ENCODE measurements at regions not wholly inside any gene's neighbourhood (a gene's known extent, or its start where the extent isn't known, plus 50 kb on each side); places are given as distances from the start of the nearest gene placed in this dataset.
A peak's percentile ranks its signal among the peaks of the same experiment; 100 is the strongest.

DNA sequence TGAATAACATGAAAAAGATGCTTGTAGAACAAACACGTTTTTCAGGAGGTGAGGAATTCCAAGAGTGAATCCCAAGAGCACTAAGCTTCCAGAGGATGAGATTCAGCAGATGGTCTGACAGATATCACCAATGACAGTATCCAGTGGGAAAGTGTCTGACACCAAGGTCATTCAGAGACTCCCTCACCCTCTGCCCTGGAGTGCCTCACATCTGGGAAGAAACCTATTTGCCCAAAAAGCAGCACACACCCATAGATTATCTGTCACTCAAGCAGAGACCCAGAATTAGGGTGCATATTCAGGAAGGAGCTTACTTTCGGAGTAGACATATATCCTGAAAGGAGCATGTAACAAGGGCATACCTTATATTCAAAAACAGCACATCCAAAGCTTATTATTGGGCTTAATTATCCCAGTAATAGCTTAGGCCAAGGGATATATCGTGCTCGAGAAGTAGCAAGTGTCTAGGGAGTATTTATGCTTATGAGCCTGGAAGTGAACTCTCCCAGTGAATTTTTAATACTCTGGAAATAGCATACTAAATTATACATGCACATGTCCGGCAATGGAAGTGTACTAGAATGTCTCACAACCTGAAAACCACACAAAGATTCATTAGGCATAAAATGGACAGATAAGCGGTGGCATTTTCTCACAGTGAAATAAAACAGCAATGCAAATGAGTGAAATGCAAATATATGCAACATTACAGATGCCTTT, 998.1 kb upstream of the TMEM132C start:
- no peak for DNase-seq (ENCODE audit: low spot score)

DNA sequence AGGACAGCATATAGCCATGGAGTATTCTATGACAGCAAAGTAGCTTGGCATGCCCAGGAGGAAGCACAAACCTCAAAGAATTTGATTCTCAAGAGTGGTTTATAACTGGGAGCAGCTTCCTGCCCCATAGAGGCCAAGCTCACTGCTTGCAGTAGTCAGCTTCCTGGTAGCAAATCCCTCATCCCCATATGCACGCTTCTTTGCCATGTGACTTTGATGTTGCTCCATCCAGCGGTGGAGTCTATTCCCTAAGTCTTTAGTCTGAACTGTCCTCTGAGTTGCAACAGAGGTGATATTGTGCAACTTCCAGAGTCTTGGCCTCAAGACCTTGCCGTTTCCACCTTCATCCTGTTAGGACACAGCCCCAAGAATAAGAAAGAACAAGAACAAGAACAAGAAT, 996.8 kb upstream of the TMEM132C start:
- DNase-seq (ENCODE audit: low spot score): no peak

DNA sequence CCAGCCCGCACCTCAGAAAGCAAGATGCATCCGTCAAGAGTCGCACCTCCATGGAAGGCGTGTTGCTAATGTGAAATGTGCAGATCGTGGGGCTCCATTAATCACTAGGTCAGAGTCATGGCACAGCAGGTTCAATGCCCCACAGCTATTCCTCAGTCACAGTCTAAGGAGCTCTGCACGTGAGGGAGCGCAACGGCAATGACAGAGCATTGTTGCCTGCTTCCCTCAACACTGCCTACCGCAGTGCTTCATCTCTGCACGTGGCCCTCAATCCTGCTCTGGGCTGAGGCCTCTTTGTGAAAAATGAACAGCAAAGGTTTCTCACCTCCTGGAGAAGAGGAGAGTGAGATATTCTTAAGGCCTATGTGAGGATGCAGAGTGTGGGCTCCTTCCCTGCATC, 995.2 kb upstream of the TMEM132C start:
- DNase-seq (ENCODE audit: low spot score): no peak

DNA sequence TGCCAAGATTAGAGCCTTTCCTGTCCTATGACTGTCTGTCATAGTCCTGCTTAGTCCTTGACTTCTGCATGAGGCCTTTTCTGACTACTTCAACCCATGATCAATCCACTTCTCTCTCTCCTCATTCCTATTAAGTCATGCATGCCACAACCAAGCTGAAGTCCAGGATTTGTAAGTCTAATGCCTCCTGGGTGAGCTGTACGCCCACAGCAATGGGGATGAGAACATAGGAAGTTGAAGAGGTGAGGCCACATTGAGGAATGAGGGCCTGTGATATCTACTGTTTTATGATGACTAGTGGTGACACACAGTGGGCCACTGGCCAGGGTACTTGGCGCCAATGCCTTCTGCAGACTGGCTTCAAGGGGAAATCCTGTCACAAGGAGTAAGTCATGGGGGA, 994.1 kb upstream of the TMEM132C start:
- no peak for DNase-seq (ENCODE audit: low spot score)

DNA sequence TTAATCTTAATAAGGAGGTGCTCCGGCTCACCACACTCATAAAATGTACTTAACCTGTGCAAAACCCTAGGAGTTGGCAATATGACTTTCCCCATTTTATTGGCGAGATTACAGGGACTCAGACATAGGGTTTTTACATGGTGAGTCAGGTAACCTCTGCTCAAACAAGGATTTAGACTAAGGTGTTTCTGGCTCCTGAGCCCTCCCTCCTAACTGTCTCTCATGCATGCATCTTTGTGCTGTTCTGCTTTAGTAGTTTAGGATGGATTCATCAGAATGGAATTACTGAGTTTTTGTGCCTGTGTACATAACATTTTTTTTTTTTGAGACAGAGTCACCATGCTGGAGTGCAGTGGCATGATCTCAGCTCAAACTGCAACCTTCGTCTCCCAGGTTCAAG, 993.3 kb upstream of the TMEM132C start:
- no peak for DNase-seq (ENCODE audit: low spot score)

DNA sequence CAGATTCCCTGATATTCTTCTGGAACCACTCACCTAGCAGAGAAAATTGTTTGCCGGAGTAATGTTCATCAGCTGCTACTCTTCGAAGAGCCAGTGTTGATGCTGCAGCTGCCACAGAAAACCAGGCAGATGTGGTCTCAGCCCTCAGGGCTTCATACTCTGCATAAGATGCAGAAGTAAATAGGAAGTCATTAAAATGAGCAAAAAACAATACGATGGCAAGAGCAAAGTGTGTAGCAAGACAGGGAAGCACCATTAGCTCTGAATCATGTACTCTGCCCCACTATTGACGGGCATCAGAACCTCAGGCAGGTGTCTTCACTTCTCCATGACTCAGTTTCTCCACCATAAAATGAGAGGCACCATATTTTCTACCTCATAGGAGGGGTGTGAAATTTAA, 991.6 kb upstream of the TMEM132C start:
- DNase-seq (ENCODE audit: low spot score): no peak

DNA sequence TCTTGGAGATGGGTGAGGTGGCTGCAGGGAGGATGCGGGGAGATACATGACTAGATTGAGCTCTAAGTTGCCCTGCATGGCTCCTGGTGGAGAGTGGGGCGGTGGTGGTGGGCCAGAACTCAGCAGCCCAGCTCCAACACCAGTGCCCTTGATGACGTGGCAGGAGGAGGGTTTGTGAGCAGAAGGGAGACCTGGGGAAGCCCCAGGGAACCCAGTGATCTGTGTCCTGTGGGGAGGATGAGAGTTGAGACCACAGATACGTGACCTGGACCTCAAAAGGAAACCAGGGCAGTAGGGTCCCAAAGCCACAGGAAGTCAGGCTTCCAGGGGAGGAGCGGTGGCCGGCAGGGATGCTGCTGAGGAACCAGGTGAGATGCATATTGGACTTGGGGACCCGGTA, 989.1 kb upstream of the TMEM132C start:
- DNase-seq (ENCODE audit: low spot score): no peak

DNA sequence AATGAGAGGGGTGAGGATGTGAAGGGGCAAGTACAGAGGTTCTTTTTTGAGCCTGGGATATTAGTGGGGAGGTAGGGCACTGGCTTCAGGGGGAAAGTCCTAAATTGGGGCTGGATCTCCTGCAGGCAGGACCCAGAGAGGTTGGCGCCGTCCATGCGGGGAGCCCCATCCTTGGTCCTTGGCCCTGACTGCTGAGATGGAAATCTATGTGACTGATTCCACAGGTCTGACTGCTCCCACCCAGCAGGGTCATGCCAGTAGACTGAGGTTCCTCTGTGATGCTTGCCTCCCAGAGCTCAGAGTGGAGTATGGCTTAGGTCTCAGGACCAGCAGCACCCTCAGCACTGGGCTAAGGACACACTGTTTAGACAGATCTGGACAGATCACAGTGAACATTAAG, 988.6 kb upstream of the TMEM132C start:
- no peak for DNase-seq (ENCODE audit: low spot score)

DNA sequence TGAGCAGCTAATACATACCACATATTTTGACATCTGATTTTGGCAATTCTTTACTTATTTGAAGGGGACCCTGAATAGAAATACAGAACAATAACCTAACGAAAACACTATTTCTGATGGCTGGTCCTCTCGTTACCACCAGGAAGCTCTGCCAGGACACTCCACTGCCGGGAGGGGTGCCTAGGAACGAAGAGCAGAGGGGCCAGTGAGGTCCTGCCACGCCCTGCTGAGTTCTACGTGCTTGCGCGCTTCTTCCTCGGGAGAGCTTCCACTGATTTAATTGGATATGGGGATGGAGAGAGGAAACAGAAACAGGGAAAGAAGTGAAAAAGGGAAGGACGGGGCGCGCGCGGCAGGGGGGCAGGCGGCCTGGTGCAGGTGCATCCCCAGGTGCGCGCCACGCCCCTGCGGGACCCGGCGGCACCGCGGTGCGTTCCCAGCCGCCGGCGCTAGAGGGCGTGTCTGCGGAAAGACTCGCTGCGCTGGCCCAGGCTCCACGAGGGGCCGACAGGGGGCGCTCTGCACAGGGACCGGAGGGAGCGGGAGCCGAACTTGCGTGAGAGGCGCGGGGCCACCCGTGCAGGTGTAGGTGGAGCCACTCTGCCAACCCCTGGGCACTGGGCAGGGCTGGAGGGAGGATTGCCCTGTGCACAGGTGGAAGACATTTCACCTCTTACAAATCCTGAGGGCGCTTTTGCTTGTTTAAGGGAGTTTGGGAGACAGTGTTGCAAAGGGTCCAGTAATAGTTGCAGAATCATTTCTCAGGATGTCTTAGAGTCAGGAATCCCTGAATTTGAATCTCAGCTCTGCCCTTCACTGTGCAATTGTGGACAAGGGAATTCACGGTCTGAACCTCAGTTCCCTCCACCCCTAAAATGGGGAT, 986.3 kb upstream of the TMEM132C start:
- peak; percentile 13 for DNase-seq (ENCODE audit: low spot score)

DNA sequence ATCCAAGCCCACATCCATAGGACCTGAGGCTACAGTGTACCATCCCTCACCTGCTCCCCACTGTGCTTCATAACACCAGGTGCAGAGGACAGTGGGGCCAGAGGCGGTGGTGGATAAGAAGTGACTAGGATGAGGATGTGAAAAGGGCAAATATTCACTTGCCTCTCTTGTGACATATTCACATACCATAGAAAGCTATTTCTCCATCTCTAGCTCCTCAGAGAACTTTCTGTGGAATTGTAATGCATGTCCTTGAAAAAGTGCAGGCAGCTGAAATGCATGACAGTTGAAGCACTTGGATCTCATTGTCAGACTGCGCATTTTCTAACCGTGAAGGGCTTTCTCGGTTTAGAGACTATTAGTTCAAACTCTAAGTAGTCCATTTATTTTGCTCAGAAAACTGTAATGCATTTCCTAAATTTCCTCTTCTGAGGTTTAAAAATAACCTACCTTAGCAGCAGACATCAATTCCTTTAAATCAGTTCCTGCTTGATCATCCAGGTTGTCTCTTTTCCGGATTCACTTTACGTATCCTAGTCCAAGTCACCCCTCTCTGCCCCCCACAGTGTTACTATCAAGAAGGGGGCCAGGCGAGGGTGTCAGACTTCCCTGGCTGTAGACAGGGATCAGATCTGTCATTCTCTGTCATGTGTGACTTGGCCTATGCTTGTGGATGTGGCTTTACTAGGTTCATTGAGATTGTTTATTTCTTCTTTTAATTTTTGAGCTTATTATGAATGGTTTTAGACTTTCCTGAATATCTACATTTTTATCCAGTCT, 984.0 kb upstream of the TMEM132C start:
- DNase-seq (ENCODE audit: low spot score): no peak

DNA sequence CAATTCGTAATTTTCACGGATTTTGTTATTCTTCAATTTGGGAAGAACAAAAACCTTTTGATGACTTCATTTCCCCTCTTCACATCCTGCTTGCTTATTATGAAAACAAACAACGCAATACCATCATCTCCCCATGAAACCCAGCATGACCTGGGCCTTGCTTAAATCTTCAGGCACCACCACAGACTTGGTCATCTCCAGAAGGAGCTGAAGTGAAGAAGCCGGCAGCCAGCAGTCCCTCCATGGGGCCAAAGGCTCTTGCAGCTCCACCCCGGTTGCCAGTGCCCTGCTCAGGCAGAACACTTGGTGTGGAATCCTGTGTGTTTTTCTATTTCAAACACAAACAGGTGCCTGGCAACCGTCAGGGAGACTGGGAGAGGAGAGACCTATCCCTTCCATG, 982.9 kb upstream of the TMEM132C start:
- no peak for DNase-seq (ENCODE audit: low spot score)

DNA sequence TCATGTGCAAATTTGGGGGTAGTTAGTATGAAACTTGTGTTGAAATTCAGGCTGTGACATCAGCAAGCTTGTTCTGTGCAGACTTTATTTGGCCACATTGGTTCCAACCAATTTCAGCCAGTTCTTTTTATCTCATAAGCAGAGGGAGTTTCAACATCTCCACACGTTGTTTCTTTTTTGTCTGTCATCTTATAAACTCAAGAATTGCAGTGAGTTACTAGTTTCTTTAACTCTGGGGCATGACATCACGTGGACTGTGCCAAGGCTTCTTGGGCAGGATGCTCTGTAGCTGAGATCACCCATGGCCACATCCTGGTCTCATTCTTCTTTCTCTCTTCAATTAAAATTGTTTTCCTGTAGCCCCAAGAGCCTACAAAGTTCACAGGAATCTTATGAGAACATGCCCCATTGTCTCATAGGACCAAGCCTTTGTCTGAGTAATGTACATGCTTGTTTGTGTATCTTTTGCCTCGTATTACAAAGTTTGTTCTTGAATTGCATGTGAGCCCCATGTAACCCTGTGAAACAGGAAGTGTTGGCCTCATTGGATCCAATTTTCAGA, 982.0 kb upstream of the TMEM132C start:
- no peak for DNase-seq (ENCODE audit: low spot score)

DNA sequence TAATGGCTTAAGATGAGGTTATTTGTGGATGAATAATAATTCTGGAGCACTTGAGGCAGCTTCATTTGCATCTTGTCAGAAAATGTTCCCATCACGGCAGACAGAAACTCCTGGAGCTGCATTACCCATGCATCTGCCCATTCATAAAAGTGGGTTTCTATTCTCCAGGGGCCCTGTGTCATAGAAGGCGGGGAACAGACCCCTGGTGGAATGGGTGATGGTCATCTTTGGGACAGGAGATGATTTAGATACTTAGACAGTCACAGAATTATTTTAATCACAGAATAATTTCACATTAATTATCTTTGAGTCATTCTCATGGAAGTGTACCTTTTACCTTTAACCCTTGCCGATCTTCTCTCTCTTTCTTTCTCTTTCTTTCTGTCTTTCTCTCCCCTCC, 980.7 kb upstream of the TMEM132C start:
- no peak for DNase-seq (ENCODE audit: low spot score)

DNA sequence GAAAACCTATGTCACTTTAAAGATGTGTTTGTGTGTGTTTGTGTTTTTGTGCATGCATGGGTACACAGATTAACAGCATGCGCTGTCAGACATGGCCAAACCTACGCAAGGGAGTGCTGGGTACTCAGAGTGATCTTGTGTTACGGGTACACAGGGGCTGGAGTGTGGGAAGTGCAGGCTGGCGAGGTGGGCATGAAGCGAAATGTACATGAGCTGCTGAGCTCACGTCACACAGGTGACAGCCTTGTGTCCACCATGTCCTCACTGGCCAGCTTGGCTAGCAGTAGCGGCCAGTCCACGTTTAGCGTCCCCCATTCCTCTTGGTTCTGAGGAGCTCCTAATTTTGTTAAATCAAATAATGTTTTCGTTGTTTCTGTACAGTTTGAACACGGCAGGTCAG, 979.7 kb upstream of the TMEM132C start:
- DNase-seq (ENCODE audit: low spot score): no peak

DNA sequence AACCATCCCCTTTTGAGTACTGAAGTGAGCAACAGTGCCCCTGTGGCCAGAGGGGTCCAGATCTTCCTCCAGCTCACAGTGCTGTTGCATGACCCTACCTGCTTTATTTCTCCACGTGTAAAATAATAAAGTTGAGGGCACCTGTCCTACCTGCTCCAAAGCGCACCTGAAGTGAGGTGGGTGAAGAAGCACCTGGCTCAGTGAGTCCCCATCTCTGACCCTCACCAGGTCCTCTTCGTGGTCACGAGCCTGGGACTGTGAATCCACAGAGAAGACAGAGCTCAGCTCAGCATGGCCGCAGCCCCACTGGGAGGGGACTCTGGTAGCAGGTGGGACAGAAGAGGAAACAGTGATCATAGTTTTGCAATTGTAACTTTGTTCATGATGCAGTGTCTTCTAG, 976.7 kb upstream of the TMEM132C start:
- DNase-seq (ENCODE audit: low spot score): no peak

DNA sequence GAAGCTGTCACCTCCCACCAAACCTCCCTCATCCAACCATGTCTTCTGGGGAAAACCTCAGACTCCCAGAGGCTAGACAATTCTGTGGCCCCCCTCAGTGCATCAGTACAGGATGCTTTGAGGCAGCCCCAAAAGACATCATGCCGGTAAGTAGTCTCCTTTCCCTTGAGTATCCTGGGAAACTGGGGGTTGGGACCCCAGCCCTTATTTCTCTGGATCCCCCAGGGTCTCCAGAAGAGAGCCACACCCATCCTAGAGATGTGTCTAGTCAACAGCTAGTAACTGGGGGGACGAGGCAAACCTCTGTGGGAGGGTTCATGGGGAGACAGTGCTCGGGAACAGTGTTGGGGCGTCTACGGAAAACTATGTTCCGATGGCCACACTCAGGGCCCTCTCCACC, 974.2 kb upstream of the TMEM132C start:
- DNase-seq (ENCODE audit: low spot score): no peak

DNA sequence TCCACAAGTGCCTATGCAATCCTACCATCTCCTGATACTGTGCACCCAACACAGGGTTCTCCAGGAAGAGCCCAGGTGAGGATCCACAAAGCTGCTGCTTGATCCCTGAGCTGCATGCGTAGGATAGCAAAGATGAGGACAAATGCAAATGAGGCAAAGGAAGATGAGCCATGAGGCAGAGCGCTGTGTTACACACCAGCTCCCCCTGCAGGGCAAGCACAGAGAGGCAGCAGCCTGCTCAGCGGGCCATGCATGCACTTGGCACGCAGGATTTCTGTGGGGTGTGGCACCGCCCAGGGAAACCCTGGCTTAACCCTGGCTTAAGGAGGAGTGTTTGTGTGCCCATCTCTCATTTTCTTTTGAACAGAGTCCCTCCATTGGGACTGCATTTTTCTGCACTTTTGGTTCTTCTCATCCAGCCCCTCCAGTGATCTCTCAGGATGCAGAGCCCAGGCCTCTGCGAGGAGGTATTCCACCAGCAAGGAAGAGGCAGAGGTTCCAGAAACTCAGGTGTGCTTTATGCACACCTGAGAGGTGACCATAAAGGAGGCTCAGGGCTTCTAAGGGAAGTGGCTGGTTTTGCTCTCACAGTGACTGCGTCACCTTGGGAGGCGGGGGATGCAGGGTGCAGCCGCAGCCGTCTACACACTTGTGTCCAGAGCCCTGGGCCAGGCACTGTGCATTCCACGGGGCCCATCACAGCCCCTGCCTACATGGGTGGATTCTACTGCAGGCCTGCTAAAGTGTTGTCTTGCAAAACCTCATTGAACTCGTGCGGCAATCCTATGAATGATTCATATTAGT, 973.3 kb upstream of the TMEM132C start:
- peak; percentile 59 for DNase-seq (ENCODE audit: low spot score)

DNA sequence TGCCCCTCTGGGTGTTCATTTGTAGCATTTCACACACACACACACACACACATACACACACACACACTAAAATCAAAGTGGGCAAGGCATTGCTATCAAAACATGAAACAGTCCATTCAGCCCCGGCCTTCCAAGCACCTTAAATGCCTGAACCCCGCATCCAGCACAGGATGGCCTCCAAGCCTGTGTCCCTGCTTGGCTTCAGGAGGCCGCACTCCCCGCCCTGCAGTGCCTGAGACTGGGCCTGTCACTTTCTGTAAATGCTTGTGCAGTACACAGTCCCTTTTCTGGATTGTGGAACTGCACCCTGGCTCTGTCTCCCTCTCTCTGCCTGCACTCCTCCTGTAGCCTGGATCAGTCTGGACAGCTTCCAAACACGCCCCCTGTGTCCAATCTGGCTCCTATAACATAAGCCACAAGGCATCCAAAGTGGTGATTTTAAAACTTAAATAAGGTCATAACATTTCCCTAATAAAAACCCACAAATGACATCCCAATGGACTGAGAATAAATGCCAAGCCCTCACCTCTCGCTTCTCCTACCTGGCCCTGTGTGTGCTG, 972.2 kb upstream of the TMEM132C start:
- no peak for DNase-seq (ENCODE audit: low spot score)

DNA sequence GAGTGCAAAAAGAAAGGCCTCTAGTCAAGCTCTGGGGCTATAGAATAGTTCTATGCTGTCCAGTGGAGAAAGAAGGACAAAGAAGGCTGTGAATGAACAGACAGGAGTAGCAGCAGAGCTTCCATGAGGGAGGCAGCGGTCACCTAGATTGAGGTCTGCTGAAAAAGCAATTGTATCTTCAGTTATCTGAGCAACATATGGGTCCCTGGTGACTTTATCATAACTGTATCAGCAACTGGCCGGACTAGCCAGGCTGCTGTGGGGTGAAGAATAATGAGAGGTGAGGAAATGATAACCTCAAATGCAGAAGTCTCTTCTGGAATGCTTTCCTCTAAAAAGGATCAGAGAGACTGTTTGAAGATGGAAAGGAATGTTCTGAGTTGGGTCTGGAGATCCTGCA, 971.3 kb upstream of the TMEM132C start:
- DNase-seq (ENCODE audit: low spot score): no peak

DNA sequence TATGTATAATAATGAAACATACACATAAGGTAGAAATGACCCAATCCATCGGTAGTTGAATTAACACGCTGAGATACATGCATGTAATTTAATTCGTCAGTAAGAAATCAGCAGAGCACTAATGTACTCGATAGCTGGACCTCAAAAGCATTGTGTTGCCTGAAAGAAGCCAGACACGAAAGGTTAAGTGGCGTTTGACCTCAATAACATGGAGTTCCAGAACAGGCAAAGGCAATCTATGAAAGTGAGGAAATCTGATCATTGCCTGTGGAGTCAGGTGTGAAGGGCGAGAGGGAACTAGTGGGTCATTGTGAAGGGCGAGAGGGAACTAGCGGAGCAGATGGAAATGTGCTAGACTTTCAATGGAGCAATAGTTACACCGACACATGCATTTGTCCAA, 970.4 kb upstream of the TMEM132C start:
- no peak for DNase-seq (ENCODE audit: low spot score)

DNA sequence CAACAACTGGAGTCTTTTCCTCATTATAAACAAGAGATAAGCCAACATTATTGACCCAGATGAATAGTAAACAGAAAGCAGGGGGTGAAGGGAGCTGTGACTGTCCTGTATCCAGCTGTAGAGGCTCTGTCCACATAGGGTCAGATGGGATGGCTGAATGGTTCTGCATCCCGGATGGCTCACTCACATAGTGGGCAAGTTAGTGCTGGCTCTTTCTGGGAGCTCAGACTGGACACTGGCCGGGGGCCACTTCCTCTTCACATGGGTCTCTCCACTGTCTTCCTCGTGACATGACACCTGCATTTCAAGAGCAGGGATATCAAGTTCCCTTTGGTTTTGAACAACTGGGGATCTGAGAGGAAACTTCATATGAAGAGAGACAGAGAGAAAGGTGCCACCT, 969.6 kb upstream of the TMEM132C start:
- no peak for DNase-seq (ENCODE audit: low spot score)
